ENCODE measurements at regions not wholly inside any gene's neighbourhood (a gene's known extent, or its start where the extent isn't known, plus 50 kb on each side); places are given as distances from the start of the nearest gene placed in this dataset.

DNA sequence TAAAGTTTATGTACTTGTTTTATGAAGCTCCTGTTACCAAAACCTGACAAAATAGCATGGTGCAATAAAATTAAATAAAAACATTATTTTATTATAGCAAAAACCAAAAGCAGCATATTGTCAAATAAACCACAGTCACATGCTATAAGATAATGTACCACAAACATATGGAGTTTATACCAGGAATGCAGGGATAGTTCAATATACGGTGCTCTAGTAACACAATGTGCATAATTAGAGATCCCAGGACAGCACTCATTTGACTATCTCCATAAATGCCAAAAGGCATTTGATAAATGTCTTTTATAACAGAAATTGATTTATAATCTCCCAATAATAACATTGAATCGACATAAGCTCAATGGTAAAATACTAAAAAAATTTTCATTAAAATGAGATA is 402.0 kb downstream of the RND3 start:
- TF ChIP-seq POLR2A (IDR thresholded peaks at IDR 0.05) = no peak
- TF ChIP-seq, protein P1, sequence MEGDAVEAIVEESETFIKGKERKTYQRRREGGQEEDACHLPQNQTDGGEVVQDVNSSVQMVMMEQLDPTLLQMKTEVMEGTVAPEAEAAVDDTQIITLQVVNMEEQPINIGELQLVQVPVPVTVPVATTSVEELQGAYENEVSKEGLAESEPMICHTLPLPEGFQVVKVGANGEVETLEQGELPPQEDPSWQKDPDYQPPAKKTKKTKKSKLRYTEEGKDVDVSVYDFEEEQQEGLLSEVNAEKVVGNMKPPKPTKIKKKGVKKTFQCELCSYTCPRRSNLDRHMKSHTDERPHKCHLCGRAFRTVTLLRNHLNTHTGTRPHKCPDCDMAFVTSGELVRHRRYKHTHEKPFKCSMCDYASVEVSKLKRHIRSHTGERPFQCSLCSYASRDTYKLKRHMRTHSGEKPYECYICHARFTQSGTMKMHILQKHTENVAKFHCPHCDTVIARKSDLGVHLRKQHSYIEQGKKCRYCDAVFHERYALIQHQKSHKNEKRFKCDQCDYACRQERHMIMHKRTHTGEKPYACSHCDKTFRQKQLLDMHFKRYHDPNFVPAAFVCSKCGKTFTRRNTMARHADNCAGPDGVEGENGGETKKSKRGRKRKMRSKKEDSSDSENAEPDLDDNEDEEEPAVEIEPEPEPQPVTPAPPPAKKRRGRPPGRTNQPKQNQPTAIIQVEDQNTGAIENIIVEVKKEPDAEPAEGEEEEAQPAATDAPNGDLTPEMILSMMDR (IDR thresholded peaks at IDR 0.05) = no peak

Measured in lower leg skin (tissue), 3 donors.